Nephron (organoid): ENCODE measurements at regions not wholly inside any gene's neighbourhood (a gene's known extent, or its start where the extent isn't known, plus 50 kb on each side); places are given as distances from the start of the nearest gene placed in this dataset.

Source experiments
- H3K27ac Mint-ChIP-seq, 3 experiments: 2 replicates each; pipeline ENCODE4 v1.8.0; 2020; ENCODE audit warnings: mixed read lengths in 3 of 3, mild to moderate bottlenecking in 2 of 3, moderate library complexity in 1 of 3
- H3K27me3 Mint-ChIP-seq: 2 replicates; pipeline ENCODE4 v1.8.0; 2021; ENCODE audit warnings: low read depth, mild to moderate bottlenecking, moderate library complexity, mixed read lengths
- H3K36me3 Mint-ChIP-seq: 2 replicates; pipeline ENCODE4 v1.8.0; 2020; ENCODE audit warnings: low read depth, mixed read lengths
- H3K4me1 Mint-ChIP-seq: 2 replicates; pipeline ENCODE4 v1.8.0; 2020; ENCODE audit warnings: mixed read lengths
- H3K4me3 Mint-ChIP-seq, 3 experiments: 2 replicates each; pipeline ENCODE4 v1.8.0; 2020; ENCODE audit warnings: mild to moderate bottlenecking in 3 of 3, mixed read lengths in 3 of 3, moderate library complexity in 2 of 3
- H3K9me3 Mint-ChIP-seq: 2 replicates; pipeline ENCODE4 v1.8.0; 2020; ENCODE audit warnings: mixed read lengths
- CTCF ChIP-seq, 3 experiments: fragments of 200-600 bp; sonication (generic); IDR thresholded peaks; one replicate each; pipeline ENCODE4 v1.5.0; 2021; ENCODE audit warnings: antibody characterized with exemption in 3 of 3; ENCODE audit not compliant: unreplicated experiment in 3 of 3

- H3K9me3 Mint-ChIP-seq, result no peaks in the 10 kb centered on the region
- no peak overlapping the region for H3K27ac Mint-ChIP-seq
- H3K27me3 Mint-ChIP-seq, result peaks cover 14% of the 10 kb centered on the region
- TF ChIP-seq CTCF (IDR thresholded peaks at IDR 0.05; ENCODE audit: unreplicated experiment in 3 of 3), result no peak
- H3K4me3 Mint-ChIP-seq, result no peak overlapping the region
- H3K36me3 Mint-ChIP-seq, result no peaks in the 10 kb centered on the region
- peaks cover 30% of the 10 kb centered on the region for H3K4me1 Mint-ChIP-seq
Measured at GRCh38 chr21:35394634-35395369, 345.7 kb upstream of the RUNX1 start.

GRCh38 chr21:35394049-35394448 lies 344.9 kb upstream of the RUNX1 start:
- H3K27ac Mint-ChIP-seq, result no peak overlapping the region
- no peak for TF ChIP-seq CTCF (IDR thresholded peaks at IDR 0.05; ENCODE audit: unreplicated experiment in 3 of 3)
- peaks cover 26% of the 10 kb centered on the region for H3K4me1 Mint-ChIP-seq

GRCh38 chr21:35390013-35390776 lies 341.1 kb upstream of the RUNX1 start:
- peak overlapping the region in 1 of 3 experiments; percentile 64 for H3K27ac Mint-ChIP-seq
- no peak for TF ChIP-seq CTCF (IDR thresholded peaks at IDR 0.05; ENCODE audit: unreplicated experiment in 3 of 3)
- no peaks in the 10 kb centered on the region for H3K36me3 Mint-ChIP-seq
- peaks cover 5% of the 10 kb centered on the region for H3K27me3 Mint-ChIP-seq
- no peak overlapping the region for H3K4me3 Mint-ChIP-seq
- H3K4me1 Mint-ChIP-seq, result peaks cover 12% of the 10 kb centered on the region
- peaks cover 2% of the 10 kb centered on the region for H3K9me3 Mint-ChIP-seq

More at GRCh38 chr21:35394049-35394448, 344.9 kb upstream of the RUNX1 start:
- no peak overlapping the region for H3K4me3 Mint-ChIP-seq
- H3K36me3 Mint-ChIP-seq, result no peaks in the 10 kb centered on the region
- H3K27me3 Mint-ChIP-seq, result peaks cover 14% of the 10 kb centered on the region
- H3K9me3 Mint-ChIP-seq, result no peaks in the 10 kb centered on the region

- H3K9me3 Mint-ChIP-seq, result peaks cover 2% of the 10 kb centered on the region
- H3K36me3 Mint-ChIP-seq, result no peaks in the 10 kb centered on the region
- no peak overlapping the region for H3K4me3 Mint-ChIP-seq
- H3K27me3 Mint-ChIP-seq, result peaks cover 9% of the 10 kb centered on the region
- no peak overlapping the region for H3K27ac Mint-ChIP-seq
- no peak for TF ChIP-seq CTCF (IDR thresholded peaks at IDR 0.05; ENCODE audit: unreplicated experiment in 3 of 3)
- H3K4me1 Mint-ChIP-seq, result peaks cover 12% of the 10 kb centered on the region
Measured at GRCh38 chr21:35386491-35387079, 337.5 kb upstream of the RUNX1 start.

- H3K27me3 Mint-ChIP-seq, result peaks cover 9% of the 10 kb centered on the region
- no peak overlapping the region for H3K27ac Mint-ChIP-seq
- H3K36me3 Mint-ChIP-seq, result no peaks in the 10 kb centered on the region
- H3K9me3 Mint-ChIP-seq, result peaks cover 2% of the 10 kb centered on the region
- TF ChIP-seq CTCF (IDR thresholded peaks at IDR 0.05; ENCODE audit: unreplicated experiment in 3 of 3), result no peak
- no peaks in the 10 kb centered on the region for H3K4me1 Mint-ChIP-seq
- H3K4me3 Mint-ChIP-seq, result no peak overlapping the region
Measured at GRCh38 chr21:35384375-35384774, 335.3 kb upstream of the RUNX1 start.
